ENCODE measurements at regions not wholly inside any gene's neighbourhood (a gene's known extent, or its start where the extent isn't known, plus 50 kb on each side); places are given as distances from the start of the nearest gene placed in this dataset.

DNA sequence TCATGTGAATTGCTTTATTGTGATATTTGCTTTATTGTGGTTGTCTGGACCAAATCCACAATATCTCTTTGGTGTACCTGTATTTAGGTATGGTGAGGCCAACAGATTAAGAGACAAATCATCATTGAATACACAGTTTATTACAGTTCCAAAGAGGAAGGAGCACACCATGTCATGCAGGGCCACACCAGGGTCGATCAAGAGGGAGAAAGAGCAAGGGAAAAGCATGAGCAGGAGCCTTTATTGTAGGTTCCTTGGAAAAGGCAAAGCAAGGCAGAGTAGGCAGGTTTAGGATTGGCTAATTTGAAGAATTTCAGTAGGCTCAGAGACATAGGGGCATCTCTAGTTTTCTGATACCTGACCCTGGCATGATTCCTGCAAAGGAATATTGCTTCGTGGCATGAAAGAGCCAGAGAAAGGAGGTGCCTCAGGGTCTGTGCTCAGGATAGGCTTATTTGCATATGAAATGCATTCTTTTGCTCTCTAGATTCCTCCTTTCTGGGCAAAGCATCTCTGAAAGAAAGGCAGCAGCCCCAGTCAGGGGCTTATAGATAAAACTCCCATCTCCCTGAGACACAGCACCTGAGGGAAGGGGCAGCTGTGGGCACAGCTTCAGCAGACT is 214.2 kb upstream of the ERBB4 start:
- no peak for TF ChIP-seq POLR2AphosphoS5 (IDR thresholded peaks at IDR 0.05; ENCODE audit: borderline replicate concordance, low read depth, low read length)
- no peak for TF ChIP-seq EZH2 (IDR thresholded peaks at IDR 0.05)
- no peak for TF ChIP-seq FOXP2 (optimal IDR thresholded peaks at IDR 0.05; ENCODE audit: control extremely low read depth, extremely low read length, insufficient read depth)

All from SK-N-MC (cell line).